ENCODE measurements at regions not wholly inside any gene's neighbourhood (a gene's known extent, or its start where the extent isn't known, plus 50 kb on each side); places are given as distances from the start of the nearest gene placed in this dataset.
"Not testable (repeated sequence)": the region's sequence is repeated elsewhere in the genome, so short reads cannot be mapped to it uniquely, and the experiment has no call there.

DNA sequence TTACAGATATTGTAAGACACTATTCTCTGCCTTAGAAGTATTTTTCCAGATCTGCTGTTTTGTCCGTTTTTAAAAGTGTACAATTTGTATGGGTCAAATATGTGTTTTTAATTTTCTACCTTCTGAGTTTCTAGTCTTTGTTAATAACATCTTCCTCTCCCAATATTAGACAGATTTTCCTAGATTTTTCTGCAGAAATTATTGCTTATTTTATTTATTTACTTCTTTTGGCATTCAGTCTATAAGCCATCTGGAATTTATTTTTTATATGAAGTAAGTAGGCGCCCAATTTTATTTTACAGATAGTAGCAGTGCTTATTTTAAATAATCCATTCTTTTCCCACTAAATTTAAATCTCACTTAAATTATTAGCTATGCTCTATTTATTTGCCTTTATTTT lies 103.1 kb upstream of the PLEKHG1 start:
- no peak for DNase-seq

GRCh38 chr6:150499882-150500312 lies 99.8 kb upstream of the PLEKHG1 start:
- DNase-seq, result no peak

- not testable (repeated sequence) for DNase-seq
These were observed 99.1 kb upstream of the PLEKHG1 start for GRCh38 chr6:150500568-150500967.

DNA sequence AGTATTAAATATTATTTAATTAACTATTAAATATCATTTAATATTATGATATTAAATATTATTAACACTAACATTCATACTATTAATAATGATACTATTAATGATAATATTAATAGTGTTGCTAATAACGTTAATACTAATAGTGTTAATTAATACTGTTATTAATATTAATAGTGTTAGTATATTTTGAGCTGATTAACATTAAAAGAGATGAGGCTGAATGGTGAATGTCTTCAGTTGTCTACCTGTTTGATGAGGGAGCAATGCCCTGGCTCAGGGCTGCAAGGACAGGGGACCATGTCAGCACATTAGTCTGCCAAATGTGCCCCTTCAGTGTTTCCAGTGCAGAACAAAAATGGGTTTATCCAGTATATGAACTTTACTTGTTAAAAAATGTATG lies 96.6 kb upstream of the PLEKHG1 start:
- DNase-seq, result no peak

- no peak for DNase-seq
These were observed 95.9 kb upstream of the PLEKHG1 start for GRCh38 chr6:150503586-150504339.

DNA sequence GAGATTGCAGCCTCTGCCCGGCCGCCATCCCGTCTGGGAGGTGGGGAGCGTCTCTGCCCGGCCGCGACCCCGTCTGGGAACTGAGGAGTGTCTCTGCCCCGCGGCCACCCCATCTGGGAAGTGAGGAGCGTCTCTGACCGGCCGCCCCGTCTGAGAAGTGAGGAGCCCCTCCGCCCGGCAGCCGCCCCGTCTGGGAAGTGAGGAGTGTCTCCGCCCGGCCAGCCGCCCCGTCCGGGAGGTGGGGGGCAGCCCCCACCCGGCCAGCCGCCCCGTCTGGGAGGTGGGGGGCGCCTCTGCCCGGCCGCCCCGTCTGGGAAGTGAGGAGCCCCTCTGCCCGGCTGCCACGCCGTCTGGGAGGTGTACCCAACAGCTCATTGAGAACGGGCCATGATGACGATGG lies 92.3 kb upstream of the PLEKHG1 start:
- not testable (repeated sequence) for DNase-seq

DNA sequence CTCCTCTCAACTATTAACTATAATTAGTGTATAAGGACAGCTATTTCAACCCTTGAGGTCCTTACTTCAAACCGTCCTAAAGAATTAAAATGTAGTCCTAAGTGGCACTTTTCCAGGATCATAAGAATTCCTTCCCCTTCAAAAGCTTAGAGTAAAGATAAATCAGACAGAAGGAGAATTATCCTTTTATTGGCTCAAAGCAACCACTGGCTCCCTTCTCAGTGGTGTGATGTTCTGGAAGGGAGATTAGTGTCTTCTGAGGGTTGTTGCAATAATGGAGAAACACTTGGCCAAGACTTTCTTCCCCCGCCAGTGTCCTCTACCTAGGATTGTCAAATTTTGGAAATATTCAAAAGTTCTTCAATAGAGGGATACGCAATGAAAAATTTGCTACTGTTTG lies 89.1 kb upstream of the PLEKHG1 start:
- DNase-seq, result no peak

DNA sequence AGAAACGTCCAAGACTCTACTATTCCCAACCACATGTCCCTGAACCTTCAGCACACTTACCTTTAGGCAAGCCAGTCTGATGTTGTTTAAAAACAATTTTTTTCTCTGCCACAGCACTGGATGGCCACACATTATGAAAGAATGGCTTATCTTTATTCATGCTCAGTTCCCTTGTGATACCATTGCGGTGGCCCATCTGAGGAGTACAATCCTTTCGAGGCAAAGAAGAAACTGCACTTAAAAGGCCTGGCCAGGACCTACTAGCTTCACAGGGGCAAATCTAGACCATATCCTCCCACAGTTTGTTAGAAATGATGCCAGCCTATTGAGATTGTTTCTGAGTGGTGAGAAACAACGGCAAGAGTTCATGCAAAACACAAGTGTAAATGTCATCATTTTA lies 88.4 kb upstream of the PLEKHG1 start:
- DNase-seq, result no peak

DNA sequence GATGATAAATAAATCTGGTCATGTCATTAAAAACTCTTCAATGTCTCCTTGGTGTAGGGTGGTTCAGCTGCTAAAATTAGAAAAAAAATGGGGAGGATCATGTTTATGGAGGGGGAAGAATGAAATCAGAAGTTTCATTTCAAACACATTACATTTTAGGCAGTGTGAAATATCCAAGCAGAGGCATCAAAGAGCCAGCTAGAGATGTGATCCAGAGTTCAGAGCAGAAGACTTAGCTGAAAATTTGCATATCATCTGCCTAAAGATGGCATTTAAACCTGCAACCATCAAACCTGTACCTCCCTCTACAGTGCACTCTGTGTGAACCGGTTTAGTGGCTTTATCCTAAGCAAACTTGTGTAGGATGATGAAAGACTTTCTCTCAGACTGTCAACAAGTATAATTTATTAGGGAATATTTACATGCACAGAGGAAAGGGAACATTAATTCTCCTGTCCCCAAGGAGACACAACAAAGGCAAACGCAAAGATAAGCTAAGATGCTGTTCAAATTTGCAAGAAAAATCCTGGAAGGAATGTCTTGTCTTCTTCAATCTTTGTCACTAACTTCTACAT lies 84.8 kb upstream of the PLEKHG1 start:
- peak; percentile 46 for DNase-seq

GRCh38 chr6:150516199-150516598 lies 83.5 kb upstream of the PLEKHG1 start:
- DNase-seq, result no peak

DNA sequence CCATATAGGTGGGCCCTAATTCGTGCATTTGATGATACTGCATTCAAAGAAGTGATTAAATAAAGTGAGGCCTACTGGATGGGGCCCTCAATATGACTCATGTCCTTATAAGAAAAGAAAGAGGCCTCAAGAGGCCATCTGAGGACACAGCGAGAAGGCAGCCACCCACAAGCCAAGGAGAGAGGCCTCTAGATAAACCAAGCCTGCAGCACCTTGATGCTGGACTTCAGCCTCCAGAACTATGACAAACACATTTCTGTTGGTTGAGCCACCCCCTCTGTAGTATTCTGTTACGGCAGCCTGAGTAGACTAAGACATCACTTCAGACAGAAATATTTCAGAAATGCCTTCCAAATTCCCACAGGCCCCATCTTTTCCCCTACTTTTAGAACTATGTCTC lies 82.5 kb upstream of the PLEKHG1 start:
- DNase-seq, result no peak

GRCh38 chr6:150521482-150521881 lies 78.2 kb upstream of the PLEKHG1 start:
- no peak for DNase-seq

GRCh38 chr6:150523216-150523615 lies 76.5 kb upstream of the PLEKHG1 start:
- DNase-seq, result not testable (repeated sequence)

- no peak for DNase-seq
These were observed 74.4 kb upstream of the PLEKHG1 start for GRCh38 chr6:150525300-150525699.

- no peak for DNase-seq
These were observed 72.6 kb upstream of the PLEKHG1 start for GRCh38 chr6:150527100-150527499.

- peak; percentile 81 for DNase-seq
These were observed 70.9 kb upstream of the PLEKHG1 start for GRCh38 chr6:150528648-150529285.

DNA sequence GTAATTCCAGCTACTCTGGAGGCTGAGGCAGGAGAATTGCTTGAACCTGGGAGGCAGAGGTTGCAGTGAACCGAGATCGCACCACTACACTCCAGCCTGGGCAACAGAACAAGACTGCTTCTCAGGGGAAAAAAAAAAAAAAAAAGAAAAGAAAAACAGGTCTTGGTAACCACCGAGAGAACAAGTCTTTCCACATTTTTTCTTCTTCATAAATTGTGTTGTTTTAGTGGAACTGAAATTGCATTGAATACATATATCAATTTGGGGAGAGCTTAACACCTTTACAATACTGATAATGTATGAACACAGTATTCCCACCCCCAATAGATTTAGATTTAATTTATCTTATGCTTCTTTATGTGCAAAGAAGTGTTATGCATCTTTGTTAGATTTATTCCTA lies 70.0 kb upstream of the PLEKHG1 start:
- DNase-seq, result no peak

DNA sequence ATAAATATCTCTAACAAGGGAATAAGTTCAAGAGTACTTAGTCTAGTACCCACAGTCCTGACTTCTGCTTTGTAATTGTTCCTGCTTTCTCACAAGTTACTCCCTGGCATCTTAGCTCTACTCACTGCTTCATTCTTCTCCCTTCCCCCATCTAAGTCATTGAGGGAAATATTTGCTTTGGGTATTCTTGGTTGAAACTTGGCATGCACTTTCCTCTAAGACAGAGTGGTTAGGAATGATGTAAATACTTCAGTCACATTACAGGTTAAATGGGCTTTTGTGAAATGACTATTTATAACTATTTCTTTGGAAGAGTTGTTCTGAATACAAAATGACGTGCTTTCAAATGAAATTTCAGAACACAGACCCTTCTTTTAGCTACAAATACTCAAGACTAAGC lies 67.7 kb upstream of the PLEKHG1 start:
- no peak for DNase-seq

DNA sequence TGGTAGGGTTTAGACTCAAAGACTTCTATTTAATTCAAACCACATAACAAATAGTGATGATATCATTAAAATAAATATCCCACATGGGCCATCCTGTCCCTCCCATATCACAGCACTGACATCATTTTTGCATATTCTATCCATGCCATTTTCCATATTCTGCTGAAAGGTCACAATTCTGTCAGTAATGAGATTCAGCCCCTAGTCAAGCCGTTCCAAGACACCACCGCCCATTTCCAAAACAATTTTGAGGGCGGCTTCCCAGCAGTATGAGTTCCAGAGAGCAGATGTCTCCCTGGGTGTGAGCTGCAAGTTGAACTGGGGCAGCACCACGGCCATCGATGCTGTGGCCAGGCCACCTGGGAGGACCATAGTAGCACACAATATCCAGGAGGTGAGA lies 65.1 kb upstream of the PLEKHG1 start:
- DNase-seq, result no peak

DNA sequence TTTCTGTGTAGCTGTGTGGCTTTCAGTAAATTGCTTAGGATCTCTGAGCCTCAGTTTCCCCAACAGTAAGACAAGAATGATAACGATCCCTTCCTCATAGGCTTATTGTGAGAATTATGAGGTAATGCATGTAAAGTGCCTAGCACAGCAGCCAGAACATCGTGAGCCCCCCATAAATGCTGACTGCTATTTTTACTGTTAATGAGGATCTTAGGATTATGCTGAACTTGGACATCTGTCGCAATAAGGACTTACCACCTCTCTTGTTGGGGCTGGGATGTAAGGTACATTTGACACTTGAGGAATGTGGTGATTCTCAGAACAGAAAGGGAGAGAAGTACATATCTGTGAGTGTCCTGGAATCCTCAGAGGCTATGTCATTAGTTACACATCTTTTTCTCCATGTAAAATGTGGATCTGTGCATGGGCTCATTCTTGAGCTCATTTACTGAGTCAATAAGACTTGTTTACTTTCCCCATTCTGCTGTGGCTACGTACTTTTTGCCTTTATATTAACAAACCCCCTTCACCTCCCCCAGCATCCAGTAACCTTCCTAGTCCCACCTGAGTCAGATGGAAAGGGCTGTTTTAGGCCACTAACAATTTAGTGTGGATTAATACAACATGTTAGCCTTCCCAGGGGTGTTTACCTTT lies 64.4 kb upstream of the PLEKHG1 start:
- no peak for DNase-seq

DNA sequence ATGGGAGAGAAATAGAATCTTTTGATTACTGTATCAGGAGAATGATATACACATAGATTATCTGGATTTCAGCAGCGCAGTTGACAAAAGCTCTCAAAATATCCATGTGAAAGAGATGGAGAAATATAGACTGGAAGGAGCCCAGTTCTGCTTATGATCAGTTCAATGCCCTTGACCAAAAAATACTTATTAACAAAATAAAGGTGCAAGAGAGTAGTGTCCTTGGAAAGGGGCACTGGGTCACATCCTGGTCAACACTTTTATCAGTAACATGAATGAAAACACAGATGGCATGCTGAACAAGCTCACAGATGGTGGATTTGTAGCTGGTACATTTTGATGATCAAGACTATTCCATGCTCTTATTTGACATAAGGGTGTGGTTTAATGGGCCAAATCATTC lies 63.9 kb upstream of the PLEKHG1 start:
- DNase-seq, result no peak

GRCh38 chr6:150536835-150537234 lies 62.9 kb upstream of the PLEKHG1 start:
- DNase-seq, result no peak

DNA sequence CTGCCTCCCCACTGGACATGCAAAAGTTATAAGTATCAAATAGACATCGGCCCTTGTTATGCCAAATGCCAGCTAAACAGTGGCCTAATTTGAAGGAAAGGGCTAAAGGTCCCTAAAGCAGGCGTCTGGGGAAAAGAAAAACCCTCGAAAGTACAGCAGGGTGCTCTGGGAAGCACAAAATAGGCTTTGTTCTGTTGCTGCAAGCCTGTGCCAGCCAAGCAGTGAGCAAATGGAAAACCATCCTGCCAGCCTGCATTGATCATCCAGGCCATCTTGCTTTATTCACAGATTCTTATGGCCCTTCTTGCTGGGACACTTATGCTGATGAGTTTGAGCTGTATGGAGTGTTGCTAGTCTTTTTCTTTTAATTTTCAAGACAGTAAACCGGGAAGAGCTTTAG lies 62.2 kb upstream of the PLEKHG1 start:
- DNase-seq, result no peak
